GM19397 (cell line): ENCODE measurements at regions not wholly inside any gene's neighbourhood (a gene's known extent, or its start where the extent isn't known, plus 50 kb on each side); places are given as distances from the start of the nearest gene placed in this dataset.

Experiments
- ATAC-seq: cut with Tn5 transposase; IDR thresholded peaks from one replicate; pipeline ENCODE4 v1.9.1; 2021; ENCODE audit warnings: mild to moderate bottlenecking, moderate library complexity; ENCODE audit not compliant: unreplicated experiment

GRCh38 chr16:87006021-87006420, 311.2 kb downstream of the C16orf95 start:
- no peak for ATAC-seq

GRCh38 chr16:87006789-87007745, 310.1 kb downstream of the C16orf95 start:
- ATAC-seq, result no peak

- no peak for ATAC-seq
Observed at GRCh38 chr16:87007907-87008306, 309.3 kb downstream of the C16orf95 start.

- no peak for ATAC-seq
Observed at GRCh38 chr16:87008664-87009063, 308.5 kb downstream of the C16orf95 start.

- ATAC-seq, result no peak
Observed at GRCh38 chr16:87012954-87013938, 303.9 kb downstream of the C16orf95 start.

- ATAC-seq, result no peak
Observed at GRCh38 chr16:87014112-87014511, 303.1 kb downstream of the C16orf95 start.

- no peak for ATAC-seq
Observed at GRCh38 chr16:87015021-87015420, 302.2 kb downstream of the C16orf95 start.

GRCh38 chr16:87016046-87017035, 300.9 kb downstream of the C16orf95 start:
- no peak for ATAC-seq

GRCh38 chr16:87017371-87018012, 299.7 kb downstream of the C16orf95 start:
- no peak for ATAC-seq

GRCh38 chr16:87025676-87026075, 291.5 kb downstream of the C16orf95 start:
- no peak for ATAC-seq

- no peak for ATAC-seq
Observed at GRCh38 chr16:87027056-87027616, 290.1 kb downstream of the C16orf95 start.

- ATAC-seq, result no peak
Observed at GRCh38 chr16:87028481-87029320, 288.5 kb downstream of the C16orf95 start.

- no peak for ATAC-seq
Observed at GRCh38 chr16:87032554-87032953, 284.6 kb downstream of the C16orf95 start.

GRCh38 chr16:87033021-87033471, 284.1 kb downstream of the C16orf95 start:
- ATAC-seq, result no peak

GRCh38 chr16:87033541-87034300, 283.5 kb downstream of the C16orf95 start:
- ATAC-seq, result no peak

- ATAC-seq, result no peak
Observed at GRCh38 chr16:87034317-87034716, 282.9 kb downstream of the C16orf95 start.

- ATAC-seq, result no peak
Observed at GRCh38 chr16:87035053-87035452, 282.1 kb downstream of the C16orf95 start.

GRCh38 chr16:87037012-87037411, 280.2 kb downstream of the C16orf95 start:
- no peak for ATAC-seq
